22Rv1 (cell line): ENCODE measurements at regions not wholly inside any gene's neighbourhood (a gene's known extent, or its start where the extent isn't known, plus 50 kb on each side); places are given as distances from the start of the nearest gene placed in this dataset.

Experiments
- CTCF ChIP-seq: fragments of 450-650 bp; IDR thresholded peaks from 2 replicates; pipeline ENCODE4 v1.5.1; 2017; ENCODE audit warnings: mild to moderate bottlenecking
- ZFX ChIP-seq: fragments of 450-650 bp; IDR thresholded peaks from 2 replicates; pipeline ENCODE4 v1.6.1; 2017; ENCODE audit warnings: antibody characterized with exemption, borderline replicate concordance

GRCh38 chr16:88195911-88196465 is 186.8 kb upstream of the ZNF469 start:
- TF ChIP-seq CTCF (no peak), ZFX (no peak)
